SK-N-SH treated with all-trans-retinoic acid at 6 μM for 48 hours (cell line): ENCODE measurements at regions not wholly inside any gene's neighbourhood (a gene's known extent, or its start where the extent isn't known, plus 50 kb on each side); places are given as distances from the start of the nearest gene placed in this dataset.

Source experiments
- ARNTL ChIP-seq: fragments of 450-650 bp; formaldehyde crosslinking; IDR thresholded peaks from 2 replicates; pipeline ENCODE4 v1.5.0; 2020; ENCODE audit warnings: low read depth, mild to moderate bottlenecking, moderate library complexity, borderline replicate concordance
- GLIS3 ChIP-seq: fragments of 250-450 bp; sonication (Bioruptor Pico); IDR thresholded peaks from 2 replicates; pipeline ENCODE4 v1.5.0; 2020; ENCODE audit warnings: mild to moderate bottlenecking, moderate library complexity
- ISL1 ChIP-seq: fragments of 250-450 bp; sonication (Bioruptor Pico); IDR thresholded peaks from 2 replicates; pipeline ENCODE4 v2.1.2; 2022; ENCODE audit warnings: mild to moderate bottlenecking, moderate library complexity
- OSR1 ChIP-seq: fragments of 250-450 bp; sonication (Bioruptor Pico); IDR thresholded peaks from 2 replicates; pipeline ENCODE4 v1.8.0; 2022; ENCODE audit warnings: moderate library complexity, mild to moderate bottlenecking, inconsistent platforms
- ZFP3 ChIP-seq: fragments of 250-450 bp; sonication (Bioruptor Pico); IDR thresholded peaks from 2 replicates; pipeline ENCODE4 v1.5.0; 2020; ENCODE audit warnings: mild to moderate bottlenecking, moderate library complexity
- ZFP30 ChIP-seq: fragments of 450-650 bp; formaldehyde crosslinking; IDR thresholded peaks from 2 replicates; pipeline ENCODE4 v1.5.0; 2022; ENCODE audit warnings: mild to moderate bottlenecking, moderate library complexity
- ZNF70 ChIP-seq: fragments of 450-650 bp; formaldehyde crosslinking; IDR thresholded peaks from 2 replicates; pipeline ENCODE4 v1.5.0; 2020; ENCODE audit warnings: mild to moderate bottlenecking, moderate library complexity
- TF ChIP-seq, protein P1 (sequence below): fragments of 250-450 bp; sonication (Bioruptor Pico); IDR thresholded peaks from 2 replicates; pipeline ENCODE4 v1.5.1; 2020; ENCODE audit warnings: low read depth, mild to moderate bottlenecking, moderate library complexity

DNA sequence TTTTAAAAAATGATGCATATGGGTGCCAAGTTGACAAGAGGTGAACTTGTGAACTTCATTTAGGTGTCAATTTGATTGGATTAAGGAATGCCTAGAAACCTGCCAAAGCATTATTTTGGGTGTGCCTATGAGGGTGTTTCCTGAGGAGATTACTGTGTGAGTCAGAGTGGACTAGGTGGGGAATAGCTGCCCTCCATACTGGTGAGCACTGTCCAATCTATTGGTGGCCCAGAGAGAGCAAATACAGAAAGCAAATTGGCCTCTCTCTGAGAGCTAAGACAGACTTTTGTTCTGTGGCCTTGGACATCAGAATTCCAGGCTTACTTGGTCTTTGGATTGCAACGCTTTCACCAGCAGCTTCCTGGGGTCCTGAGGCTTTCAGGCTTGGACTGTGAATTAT lies 388.0 kb downstream of the SUCLG1 start:
- no peak for TF ChIP-seq GLIS3 (CRISPR knock-in tag)
- no peak for TF ChIP-seq ZFP3 (CRISPR knock-in tag)
- TF ChIP-seq ZFP30 (CRISPR knock-in tag): no peak
- TF ChIP-seq OSR1 (CRISPR knock-in tag): no peak
- no peak for TF ChIP-seq ARNTL (CRISPR knock-in tag)
- TF ChIP-seq ISL1 (CRISPR knock-in tag): no peak
- TF ChIP-seq, protein P1, sequence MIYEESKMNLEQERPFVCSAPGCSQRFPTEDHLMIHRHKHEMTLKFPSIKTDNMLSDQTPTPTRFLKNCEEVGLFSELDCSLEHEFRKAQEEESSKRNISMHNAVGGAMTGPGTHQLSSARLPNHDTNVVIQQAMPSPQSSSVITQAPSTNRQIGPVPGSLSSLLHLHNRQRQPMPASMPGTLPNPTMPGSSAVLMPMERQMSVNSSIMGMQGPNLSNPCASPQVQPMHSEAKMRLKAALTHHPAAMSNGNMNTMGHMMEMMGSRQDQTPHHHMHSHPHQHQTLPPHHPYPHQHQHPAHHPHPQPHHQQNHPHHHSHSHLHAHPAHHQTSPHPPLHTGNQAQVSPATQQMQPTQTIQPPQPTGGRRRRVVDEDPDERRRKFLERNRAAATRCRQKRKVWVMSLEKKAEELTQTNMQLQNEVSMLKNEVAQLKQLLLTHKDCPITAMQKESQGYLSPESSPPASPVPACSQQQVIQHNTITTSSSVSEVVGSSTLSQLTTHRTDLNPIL (CRISPR knock-in tag): no peak
- no peak for TF ChIP-seq ZNF70
